Left renal cortex interstitium (tissue), 4 donors: ENCODE measurements at regions not wholly inside any gene's neighbourhood (a gene's known extent, or its start where the extent isn't known, plus 50 kb on each side); places are given as distances from the start of the nearest gene placed in this dataset.
"Not testable (repeated sequence)": the region's sequence is repeated elsewhere in the genome, so short reads cannot be mapped to it uniquely, and the experiment has no call there.

Source experiments
- DNase-seq, 4 donors: peaks; one replicate each; pipeline ENCODE4 v3.0.0-alpha.2; 2013; ENCODE audit warnings: low read depth in 4 of 4, low spot score in 2 of 4, missing footprints in 1 of 4

DNA sequence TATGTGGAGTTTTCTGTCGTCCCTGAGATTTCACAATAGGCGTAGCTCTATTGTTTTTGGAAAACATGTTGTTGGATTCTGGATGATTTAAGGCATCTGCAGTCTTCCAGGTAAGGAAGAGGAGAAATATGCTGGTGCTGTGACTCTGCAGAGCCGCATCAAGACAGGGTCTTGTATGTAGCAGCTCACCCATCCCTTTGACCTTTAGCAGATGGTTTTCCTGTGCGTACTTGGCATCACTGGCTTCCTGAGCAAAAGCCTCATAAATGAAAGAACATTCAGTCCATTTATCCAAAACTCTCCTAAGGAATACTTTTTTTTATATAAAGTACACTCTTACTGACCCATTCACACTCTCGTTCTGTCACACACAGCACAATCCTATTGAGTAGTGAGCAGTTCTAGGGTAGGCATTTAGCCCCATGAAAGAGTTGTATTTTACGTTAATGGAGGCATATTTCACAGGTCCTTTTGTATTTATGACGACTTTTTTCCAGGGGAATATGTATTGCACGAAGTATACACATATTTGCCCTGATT, 443.9 kb downstream of the STK39 start:
- DNase-seq, result no peak

DNA sequence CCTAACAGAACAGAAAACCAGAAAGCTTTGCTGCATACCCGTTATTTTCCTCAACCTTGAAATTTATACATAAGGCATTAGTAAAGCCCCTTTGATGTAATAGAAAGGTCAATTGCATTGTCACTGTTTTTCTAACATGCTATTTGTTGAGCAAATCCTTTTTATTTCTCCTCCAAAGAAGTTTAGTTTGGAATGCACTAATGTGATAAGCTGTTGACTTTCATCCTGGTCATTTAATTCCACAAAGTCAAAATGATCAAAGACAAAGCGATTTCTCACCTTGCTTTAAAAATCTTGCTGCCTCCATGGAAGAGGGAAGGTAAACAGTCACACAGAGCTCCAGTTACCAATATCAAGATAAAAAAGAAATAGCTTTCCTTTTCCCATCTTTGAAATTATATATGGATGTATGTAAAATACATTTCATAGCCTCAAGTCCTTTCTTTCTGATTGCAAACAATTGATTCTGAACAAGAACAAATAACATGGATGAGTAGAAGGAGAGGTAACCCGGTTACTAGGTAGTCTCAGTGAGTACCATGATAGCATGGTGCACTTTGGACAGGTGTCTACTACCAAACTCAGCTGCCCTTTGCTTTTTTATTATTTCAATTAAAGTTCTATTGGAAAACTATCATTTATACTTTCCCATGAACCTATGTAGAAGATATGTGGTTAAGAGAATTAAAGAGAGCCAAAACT, 452.7 kb downstream of the STK39 start:
- DNase-seq, result no peak

DNA sequence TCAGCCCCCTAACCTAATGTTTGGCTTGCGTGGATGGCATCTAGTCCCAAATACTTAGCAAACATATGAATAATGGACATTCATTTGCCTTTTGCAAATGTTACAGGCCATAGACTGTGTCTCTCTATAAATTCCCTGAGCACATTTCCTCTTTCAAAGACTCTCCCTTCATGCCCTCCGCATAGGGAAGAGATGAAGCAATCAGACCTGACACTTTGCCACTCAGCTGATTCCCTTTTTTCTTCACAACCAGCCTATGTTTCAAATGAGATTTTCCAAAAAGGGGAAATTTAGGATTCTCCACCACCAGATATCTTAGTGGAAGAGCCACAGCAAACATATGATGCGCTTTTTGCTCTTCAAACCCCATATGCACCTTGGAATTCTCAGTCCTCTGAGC, 453.7 kb downstream of the STK39 start:
- DNase-seq, result no peak

DNA sequence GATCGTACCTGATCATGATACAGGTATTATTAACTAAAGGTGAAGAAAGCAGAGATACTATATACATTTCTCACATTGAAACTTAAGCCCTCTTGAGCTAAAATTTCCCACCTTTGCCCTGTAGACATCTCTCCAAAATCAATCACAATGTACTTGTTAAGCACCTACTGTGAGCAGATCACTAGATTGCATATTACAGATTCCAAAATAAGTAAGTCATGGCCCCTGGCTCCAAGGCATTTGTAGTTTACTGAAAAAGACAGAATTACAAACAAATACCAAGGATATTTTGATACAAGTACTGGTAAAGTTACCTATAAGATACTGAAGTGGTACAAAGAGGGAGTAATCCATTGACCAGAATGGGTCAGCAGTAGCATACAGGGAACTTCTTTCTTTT, 455.3 kb downstream of the STK39 start:
- no peak for DNase-seq

DNA sequence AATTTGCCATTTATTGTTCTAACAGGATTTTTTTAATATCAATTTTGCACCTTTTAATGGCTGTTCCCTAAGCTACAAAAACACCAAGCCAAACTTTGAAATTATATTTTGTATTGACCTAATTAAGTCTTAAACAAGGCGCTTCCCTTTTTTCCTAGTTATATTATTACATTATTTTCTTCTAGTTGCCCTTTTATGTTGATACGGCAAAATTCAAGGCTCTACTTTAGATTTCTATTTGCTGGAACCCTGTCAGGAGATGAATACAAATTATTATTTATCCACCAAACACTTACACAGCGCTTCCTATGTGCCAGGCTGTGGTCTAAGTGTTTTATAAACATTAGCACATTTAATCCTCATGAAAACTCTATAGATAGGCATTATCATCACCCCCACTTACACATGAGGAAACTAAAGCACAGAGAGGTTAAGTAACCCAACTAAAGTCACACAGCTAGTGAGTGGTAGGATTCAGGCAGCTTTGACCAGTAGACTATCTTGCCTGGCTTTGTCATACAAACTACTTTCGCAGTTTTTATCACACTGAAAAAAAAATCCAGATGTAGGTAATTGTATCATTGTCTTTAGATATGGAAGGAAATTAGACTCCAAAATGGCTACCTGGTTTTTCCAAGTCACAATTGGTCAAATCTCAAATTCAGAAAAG, 456.5 kb downstream of the STK39 start:
- no peak for DNase-seq

DNA sequence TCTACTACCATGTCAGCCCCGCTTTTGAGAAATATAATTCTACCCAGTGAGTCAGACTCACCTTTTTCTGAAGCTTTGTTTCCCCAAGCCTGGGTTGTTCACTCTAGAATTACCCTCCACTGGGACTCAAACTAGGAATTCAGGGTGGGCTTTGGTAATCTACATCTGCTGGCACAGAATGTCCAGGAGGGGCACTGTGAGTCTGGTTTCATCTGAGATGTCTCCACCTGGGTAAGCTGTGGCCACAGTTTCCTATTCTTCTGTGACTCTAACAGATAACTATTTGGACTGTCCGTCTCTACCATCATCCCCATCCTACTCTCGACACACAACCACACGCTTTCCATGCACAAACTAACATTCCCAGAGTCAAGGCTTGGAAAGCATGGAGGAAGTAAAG, 457.2 kb downstream of the STK39 start:
- DNase-seq, result no peak

DNA sequence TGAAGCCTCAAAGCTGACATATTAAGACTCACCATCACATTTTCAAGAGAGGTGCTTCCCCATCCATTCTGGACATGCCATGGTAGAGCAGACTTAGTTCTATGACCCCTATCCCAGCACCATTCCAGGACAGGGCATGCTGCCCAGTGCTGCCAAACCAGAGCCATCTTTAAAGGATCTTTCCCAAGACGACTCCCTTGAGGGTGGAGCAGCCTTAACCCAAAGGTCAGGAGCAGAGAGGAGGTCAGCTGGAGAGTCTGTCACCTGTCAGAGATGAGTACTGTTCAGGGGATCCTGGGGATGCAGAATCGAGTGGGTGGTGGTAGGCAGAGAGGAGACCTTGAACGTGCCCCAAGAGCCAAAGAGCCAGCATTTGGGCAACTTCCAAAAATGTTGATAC, 459.8 kb downstream of the STK39 start:
- no peak for DNase-seq

DNA sequence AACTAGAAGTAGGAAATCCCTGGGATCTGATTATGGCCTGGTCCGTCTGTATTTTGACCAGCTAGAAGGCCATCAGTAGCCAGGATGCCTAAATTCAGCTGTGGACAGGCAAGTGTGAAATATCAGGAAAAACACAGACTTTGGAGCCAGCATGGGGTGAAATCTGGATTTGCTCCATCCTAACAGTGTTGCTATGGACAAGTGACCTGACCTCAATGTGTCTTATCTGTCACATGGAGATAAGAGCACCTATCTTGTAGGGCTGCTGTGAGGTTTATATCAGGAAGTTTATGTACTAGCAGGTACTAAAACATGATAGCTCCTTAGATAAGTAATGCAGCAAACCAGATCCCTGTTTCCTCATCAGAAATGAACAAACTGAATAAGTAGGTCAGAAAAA, 460.4 kb downstream of the STK39 start:
- no peak for DNase-seq

DNA sequence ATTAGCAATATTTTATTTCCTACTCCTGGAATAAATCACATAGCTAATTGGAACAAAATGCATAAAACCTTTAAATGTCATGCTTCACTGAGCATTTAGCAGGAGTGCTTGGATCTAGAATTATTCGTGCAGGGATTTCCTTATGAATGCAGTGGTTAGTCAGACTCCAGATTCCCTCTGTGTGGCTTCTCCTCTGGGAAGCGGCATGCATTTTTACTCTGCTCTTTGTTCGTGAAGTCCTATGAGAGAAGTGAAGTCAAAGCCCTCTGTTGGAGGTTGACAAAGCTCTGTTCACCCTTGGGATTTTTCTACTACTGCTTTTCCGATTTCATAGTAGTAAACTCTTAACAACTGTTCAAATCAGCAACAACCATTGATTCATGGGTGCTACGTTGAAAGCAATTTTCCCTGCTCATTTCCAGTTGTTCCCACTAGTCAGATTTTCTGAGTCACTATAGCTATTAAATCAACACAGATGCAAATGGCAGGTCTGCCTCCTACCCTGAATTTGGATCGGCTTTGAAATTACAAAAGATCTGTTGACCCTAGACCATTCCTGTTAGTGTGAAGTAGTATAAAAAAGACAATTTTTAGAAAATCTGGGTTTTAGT, 461.7 kb downstream of the STK39 start:
- DNase-seq, result no peak

DNA sequence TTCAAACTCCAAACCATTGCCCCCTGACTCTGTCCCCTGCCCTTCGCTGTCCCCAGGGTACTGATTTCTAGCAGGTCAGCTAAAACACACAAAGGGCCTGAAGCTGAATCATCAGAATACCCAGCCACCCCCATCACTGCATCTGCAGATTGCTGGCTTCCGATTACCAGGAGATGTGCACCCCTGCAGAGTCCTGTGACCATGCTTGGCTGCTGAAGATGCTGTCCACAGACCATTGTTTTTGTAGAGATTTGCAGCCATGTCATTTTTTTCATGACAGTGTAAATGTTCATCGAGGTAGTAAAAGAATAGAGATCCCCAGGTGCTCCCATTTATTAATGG, 463.3 kb downstream of the STK39 start:
- DNase-seq, result no peak

DNA sequence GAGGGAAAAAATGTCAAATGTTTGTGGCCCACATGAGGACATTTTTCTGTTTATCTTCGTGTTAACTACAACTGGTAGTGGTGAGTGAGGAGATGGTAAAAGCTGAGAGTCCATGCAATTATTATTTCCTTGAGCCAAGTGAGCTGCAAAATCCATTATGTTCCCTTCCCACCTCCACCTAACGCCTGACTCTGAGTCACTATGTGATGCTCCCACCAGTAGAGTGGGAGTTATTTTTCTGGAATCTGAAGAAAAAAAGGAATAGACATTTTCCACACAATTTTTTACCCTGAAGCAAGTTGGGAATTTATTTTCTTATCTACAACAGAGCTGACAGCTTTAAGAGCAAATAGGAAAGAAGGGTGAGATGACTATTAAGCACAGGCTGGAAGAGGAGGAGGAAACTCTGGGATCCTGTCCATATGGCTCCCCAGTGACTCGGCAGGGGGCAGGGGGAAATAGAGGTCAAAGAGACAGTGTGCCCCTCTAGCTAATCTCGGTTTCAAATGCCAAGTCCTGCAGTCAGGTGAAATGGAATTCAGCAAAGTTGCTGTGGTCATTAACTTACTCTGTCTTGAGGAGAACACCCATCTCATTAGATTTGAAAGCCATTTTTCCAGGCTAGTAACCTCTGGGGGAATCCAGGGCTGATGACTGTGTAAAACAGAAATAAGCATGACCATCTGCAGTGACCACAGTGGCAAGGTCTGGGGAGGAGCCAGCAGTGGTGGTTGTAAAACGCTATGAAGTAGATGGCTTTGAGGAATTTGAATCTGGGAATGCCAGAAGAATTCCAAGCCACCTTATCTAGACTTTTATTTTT, 463.9 kb downstream of the STK39 start:
- DNase-seq, result no peak

DNA sequence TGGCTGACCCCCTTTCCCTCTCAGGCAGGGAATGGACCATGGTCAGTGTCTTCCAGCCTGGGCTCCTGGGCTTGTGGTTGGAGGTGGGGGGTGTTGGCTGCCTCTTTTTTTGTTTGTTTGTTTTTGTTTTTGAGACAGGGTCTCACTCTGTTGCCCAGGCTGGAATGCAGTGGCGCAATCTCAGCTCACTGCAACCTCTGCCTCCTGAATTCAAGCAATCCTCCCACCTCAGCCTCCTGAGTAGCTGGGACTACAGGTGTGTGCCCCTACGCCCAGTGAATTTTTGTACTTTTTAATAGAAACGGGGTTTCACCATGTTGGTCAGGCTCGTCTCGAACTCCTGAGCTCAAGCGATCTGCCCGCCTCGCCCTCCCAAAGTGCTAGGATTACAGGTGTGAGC, 465.8 kb downstream of the STK39 start:
- not testable (repeated sequence) for DNase-seq

DNA sequence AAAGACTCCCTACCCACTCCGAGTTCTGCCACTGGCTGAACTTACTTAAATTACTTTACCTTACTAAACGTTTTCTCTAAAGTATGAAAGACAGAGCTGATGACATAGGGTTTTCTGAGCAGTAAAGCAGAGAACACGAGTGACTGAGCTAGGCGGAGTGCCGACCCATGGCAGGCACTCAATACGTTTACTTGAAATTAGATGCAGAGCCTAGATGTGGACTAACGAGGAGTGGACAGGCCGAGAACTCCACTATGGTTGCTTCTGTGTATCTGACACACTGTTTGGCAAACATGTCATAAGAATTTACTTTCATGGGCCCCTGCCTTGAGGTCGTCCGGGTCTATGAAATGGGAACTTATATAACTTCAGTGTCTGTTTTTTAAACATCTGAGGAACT, 471.0 kb downstream of the STK39 start:
- no peak for DNase-seq

DNA sequence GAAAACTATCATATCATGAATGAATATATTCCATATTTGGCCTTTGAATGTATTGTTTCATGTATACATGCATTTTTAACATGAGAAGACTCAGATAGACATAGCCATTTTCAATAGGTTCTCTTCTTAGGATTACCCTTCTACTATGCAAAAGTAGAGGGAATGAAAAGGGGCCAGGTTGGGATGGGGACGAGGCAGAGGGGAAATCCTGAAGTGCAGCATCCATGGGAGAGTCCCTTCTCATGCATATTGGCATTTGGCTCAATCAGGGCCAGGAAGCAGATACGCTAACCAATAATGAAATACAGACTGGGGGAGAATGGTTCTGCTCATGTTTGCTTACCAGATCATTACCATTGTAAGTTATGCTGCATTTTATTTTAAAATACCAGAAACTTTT, 475.8 kb downstream of the STK39 start:
- no peak for DNase-seq

DNA sequence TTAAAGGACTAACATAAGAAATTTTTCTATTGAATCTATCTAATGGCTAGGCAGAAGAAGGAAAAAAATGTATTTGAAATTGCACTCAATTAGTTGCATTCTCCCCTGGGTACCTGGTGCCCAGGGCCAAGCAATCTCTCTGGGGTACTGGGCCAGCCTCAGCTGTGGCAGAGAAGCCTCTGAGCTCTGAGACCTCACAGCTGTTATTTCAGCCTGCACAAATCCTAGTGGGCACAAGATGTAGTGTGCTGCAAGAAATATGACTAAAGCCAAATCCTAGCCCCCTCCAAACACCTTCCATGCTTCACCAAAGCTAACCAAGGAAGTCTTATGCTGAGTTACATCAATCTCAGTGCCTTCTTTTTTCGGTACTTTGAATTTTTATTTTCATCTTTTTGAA, 478.4 kb downstream of the STK39 start:
- no peak for DNase-seq

DNA sequence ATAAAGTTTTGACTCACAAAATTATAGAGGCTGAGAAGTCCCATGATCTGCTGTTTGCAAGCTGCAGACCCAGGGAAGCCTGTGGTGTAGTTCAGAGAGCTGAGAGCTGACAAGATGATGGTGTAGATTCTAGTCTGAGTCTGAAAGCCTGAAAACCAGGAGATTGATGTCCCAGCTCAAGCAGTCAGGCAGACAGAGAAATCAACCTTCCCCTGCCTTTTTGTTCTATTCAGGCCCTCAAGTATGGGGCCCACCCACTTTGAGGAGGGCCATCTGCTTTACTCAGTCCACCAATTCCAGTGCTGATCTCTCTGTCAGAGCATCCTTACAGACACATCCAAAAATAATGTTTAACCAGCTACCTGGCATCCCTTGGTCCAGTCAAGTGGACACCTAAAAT, 479.6 kb downstream of the STK39 start:
- DNase-seq, result no peak

DNA sequence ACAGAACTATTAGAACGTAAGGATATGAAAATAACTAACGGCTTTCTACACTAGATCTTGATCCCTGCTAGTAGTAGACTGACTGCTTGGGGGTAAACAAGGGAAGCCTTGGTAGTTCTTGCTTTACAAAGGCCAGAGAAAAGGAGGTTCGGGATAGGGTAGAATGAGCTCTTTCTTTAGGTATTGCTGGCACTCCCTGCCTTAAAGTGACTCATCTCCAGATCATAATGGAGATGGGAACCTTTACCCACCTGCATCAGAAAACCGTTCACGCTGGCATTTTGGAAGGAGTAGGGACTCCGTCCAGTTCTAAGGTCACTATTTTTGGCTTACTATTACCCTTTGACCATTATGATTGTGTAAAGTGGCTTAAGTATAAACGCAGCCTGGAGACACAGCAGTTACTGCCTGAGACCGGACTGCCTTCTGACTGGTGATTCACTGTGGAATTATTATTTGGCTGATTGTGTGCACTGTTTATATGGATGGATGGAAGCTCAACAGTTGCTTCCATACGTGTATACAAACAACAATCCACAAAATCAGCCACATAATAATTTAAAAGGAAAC, 482.5 kb downstream of the STK39 start:
- DNase-seq, result no peak

DNA sequence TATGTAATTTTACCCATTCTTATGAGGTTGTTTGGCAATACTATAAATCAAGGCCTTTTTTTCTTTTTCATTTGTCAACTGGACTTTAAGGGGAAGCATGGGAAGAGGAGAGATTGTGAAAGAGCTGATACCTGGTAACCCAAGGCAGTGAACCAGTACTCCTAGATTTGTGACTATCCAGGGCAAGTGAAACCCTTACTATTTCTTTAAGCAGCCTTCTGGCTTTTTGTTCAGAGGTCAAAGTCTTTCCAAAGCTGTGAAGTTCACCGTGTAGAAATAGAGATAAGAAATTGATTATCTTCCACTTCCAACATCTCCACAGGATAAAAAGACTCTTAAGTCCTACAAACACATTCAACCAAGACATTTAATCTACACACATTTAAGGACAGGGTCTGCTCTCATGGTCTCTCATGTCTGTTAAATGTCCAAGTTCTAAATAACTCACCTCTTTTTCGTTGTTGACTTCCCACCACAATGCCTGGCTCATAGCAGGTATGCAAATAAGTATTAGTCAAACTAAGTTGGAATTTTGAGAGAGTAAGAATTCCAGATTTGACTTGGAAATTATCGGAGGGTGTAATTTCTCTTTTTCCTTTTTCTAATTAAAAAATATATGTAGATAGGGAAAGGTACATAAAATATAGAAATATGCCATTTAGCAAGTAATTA, 485.8 kb downstream of the STK39 start:
- DNase-seq, result no peak

DNA sequence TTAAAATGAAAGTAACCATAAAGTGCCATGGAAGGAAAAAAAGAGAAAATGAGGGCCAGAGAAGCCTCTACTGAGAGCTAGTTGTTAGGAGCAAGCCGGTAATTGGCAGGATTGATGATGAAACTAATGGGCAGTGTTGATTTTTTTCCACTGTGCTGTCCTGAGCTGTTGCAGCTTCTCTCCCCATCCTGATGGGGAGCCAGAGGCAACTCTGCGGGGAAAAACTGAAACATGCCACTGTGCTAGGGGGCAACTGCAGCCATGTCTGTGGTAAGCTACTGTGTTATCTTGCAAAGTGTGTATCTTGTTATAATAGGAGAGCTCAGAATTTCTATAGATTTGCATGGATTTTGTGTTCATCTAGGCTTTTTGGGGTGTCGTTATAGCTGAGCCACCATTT, 487.9 kb downstream of the STK39 start:
- no peak for DNase-seq

DNA sequence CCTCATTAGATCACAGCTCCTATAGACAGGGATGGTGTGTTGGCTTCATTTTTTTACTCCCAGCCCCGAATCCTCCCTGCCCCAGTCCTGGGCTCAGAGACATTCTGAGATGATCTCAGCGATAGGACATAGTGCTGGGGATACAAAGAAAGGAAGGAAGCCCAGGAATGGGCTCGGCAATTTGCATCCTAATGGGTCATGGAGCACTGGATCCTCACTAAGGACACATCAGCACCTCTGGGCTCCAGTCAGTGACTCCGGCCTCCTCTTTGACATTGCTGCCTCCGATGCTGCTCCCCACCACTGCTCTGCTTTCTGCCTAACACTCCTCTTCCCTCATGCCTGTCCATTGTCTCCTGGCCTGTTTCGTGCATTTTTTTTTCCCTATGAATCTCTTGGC, 489.1 kb downstream of the STK39 start:
- DNase-seq, result no peak
